GM10248 (cell line): ENCODE measurements at regions not wholly inside any gene's neighbourhood (a gene's known extent, or its start where the extent isn't known, plus 50 kb on each side); places are given as distances from the start of the nearest gene placed in this dataset.

Experiments
- CTCF ChIA-PET: fragments of 300-600 bp; sonication (Branson Sonifier 250); formaldehyde crosslinking; extraction: SDS; loops from one replicate; lab custom pipeline; 2021; ENCODE audit warnings: antibody characterized with exemption; lab: Yijun Ruan, JAX
- POLR2A ChIA-PET: fragments of 350-650 bp; sonication (Branson Sonifier 250); formaldehyde crosslinking; extraction: SDS; loops from one replicate; lab custom pipeline; 2020; ENCODE audit warnings: antibody characterized with exemption; lab: Yijun Ruan, JAX
- DNase-seq: peaks from one replicate; pipeline ENCODE4 v3.0.0; 2012; ENCODE audit errors: extremely low spot score
- TF ChIP-seq, protein P1 (sequence below): IDR thresholded peaks from 2 replicates; pipeline ENCODE4 v1.5.1; 2012; ENCODE audit warnings: mild to moderate bottlenecking, low read depth; ENCODE audit errors: extremely low read depth, missing control alignments, control extremely low read depth

DNA sequence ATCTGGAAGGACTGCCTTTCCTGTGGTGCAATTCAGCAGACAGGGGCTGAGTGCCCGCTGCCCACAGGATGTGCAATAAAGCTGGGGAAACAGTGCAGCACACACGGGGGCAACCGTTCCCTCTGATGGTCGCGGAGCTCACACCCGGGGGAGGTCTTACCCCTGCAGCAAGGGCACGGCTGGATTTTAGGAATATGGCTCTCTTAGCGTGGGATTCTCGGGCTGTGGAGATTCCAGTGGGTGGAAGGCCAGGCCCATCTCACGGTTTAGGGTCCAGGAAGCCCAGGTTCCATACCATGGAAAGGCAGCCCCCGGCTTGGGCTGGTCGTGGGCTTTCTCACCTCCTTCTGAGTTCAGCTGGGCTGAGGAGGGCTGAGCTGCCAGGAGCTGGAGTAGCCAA is 244.1 kb downstream of the MED10 start:
- TF ChIP-seq, protein P1, sequence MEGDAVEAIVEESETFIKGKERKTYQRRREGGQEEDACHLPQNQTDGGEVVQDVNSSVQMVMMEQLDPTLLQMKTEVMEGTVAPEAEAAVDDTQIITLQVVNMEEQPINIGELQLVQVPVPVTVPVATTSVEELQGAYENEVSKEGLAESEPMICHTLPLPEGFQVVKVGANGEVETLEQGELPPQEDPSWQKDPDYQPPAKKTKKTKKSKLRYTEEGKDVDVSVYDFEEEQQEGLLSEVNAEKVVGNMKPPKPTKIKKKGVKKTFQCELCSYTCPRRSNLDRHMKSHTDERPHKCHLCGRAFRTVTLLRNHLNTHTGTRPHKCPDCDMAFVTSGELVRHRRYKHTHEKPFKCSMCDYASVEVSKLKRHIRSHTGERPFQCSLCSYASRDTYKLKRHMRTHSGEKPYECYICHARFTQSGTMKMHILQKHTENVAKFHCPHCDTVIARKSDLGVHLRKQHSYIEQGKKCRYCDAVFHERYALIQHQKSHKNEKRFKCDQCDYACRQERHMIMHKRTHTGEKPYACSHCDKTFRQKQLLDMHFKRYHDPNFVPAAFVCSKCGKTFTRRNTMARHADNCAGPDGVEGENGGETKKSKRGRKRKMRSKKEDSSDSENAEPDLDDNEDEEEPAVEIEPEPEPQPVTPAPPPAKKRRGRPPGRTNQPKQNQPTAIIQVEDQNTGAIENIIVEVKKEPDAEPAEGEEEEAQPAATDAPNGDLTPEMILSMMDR, result no peak
- CTCF ChIA-PET, result no interaction called here
- POLR2A ChIA-PET, result no interaction called here
- no peak for DNase-seq

DNA sequence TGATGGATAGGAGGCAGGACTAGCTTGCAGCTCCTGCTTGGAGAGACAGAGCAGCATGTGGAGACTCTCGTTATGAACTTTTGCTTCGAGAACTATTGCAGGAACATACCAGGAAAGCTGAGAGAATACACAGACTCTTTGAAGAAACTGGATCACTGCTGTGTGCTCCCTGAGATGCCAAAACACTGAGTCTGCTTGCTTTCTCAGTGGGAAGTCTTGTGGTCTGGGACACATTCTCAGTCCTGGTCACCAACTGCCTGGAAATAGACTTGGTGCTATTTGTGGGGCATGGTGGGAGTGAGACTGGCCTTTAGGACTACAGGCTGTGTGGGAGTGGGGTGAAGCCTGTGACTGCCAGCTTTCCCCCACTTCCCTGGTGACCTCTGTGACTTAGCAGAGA is 252.6 kb downstream of the MED10 start:
- no peak for DNase-seq
- TF ChIP-seq, protein P1, result no peak
- ChIA-PET POLR2A (interaction anchor here (0.7 kb wide), 1 partner anchor 54 kb away, joined by 4 read pairs; no protein-coding TSS in a partner anchor), CTCF (interaction anchor here (4.0 kb wide), 1 partner anchor 10 kb away, joined by 13 read pairs; no protein-coding TSS in a partner anchor)

DNA sequence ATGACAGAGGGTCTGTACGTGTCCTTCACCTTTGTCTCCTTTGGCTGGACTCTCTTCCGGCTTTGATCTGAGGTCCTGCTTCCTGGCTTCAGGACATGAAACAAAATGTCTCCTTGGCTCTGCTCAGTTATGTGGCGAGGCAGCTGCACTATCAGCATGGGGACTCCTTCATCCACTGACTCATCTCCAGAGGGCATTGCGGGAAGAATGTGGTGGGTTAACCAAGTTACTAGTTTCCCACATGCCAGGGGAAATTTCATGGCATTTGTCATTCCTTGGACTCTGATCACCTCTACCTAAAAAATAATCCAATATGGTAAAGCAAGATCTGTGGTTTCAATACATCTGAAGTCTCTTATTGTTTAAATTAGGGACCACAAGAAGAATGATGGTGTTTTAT is 259.7 kb downstream of the MED10 start:
- ChIA-PET CTCF (no interaction called here), POLR2A (no interaction called here)
- no peak for DNase-seq
- TF ChIP-seq, protein P1, result no peak

DNA sequence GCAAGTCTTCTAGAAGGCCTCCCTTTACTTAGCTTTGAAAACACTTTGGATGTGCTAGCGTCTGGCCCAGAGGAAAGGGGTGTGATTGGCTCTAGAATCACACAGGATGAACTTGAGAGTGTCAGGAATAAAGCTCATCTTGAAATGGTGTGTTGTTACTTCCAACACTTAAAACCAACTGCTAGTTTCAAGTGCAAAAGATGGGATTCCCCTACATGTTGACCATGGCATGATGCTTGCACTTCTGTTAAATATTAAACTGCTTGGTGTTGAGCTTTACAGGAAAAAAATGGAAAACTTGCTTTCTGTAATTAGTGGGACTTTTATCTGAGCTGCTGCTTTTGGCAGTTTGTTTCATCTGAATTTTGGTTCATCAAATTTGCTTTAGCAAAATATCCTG is 261.1 kb downstream of the MED10 start:
- TF ChIP-seq, protein P1, result no peak
- POLR2A ChIA-PET, result no interaction called here
- DNase-seq, result no peak
- CTCF ChIA-PET, result interaction anchor here (0.9 to 3.7 kb wide), 2 partner anchors 8 to 10 kb away, joined by 3 to 13 read pairs; no protein-coding TSS in a partner anchor

DNA sequence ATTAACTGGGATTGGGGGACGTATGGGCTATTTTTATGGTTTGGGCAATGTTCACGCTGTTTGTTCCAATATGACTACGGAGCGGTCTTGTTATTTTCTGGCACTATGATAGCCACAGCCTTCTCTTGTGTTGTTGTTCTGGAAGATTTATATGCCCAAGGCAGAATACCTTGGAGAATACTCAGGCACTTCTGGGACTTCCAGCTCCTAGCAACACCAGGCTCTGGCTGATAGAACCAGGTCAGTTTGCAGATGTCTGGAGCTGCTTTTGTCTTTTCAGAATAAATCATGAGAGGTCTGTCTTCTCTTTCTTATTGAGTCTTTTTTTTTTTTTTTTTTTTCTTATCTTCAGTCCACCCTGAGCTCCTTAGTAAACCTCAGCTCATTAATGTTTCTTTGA is 262.5 kb downstream of the MED10 start:
- POLR2A ChIA-PET, result interaction anchor here (0.7 kb wide), 1 partner anchor 708 kb away, joined by 4 read pairs; no protein-coding TSS in a partner anchor
- CTCF ChIA-PET, result interaction anchor here (0.6 to 3.7 kb wide), 2 partner anchors 12 to 219 kb away, joined by 3 to 13 read pairs; no protein-coding TSS in a partner anchor
- no peak for DNase-seq
- TF ChIP-seq, protein P1, result no peak

DNA sequence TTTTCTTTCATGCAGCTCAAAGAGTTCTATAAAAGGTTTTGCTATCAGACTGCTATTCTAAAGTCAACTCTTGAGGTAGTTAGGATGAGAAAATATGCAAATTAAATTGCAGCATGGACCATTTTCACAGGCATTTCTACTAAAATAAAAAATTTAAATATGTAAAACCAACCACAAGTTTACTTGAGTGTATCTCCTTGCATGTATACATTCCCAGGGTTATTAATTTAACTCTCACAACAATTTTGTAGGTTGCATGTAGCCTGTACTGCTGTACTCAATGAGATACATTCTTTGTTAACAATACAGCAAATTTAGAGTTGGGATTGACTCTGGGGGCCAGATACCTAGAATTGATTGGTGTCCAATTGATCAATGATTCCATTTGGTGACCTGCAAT is 265.8 kb downstream of the MED10 start:
- DNase-seq, result no peak
- POLR2A ChIA-PET, result no interaction called here
- CTCF ChIA-PET, result no interaction called here
- TF ChIP-seq, protein P1, result no peak

DNA sequence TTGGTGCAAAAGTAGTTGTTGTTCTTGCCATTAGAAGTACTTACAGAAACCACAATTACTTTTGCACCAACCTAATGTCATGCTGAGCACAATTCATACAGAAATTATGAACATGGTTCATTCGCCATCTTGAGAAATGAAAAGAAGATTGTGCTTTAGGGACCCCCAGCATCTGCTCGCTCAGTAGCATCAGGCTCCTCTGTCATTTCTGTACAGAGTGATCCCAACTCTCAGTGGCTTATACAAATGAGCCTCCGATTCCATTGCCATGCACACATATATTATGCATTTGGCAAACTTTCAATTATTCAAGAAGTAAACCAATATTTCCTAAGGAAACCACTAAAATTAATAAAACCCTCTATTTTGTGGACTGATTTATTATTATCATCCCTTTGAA is 266.2 kb downstream of the MED10 start:
- CTCF ChIA-PET, result no interaction called here
- POLR2A ChIA-PET, result no interaction called here
- no peak for DNase-seq
- TF ChIP-seq, protein P1, result no peak
